Occipital lobe (tissue), 1 donor: ENCODE measurements at regions not wholly inside any gene's neighbourhood (a gene's known extent, or its start where the extent isn't known, plus 50 kb on each side); places are given as distances from the start of the nearest gene placed in this dataset.
A peak's percentile ranks its signal among the peaks of the same experiment; 100 is the strongest.
"Not testable (repeated sequence)": the region's sequence is repeated elsewhere in the genome, so short reads cannot be mapped to it uniquely, and the experiment has no call there.

Experiments used
- DNase-seq: peaks from one replicate; lab custom pipeline; 2025; lab: John Stamatoyannopoulos, UW

GRCh38 chr4:13984991-13985800 is 357.7 kb upstream of the BOD1L1 start:
- no peak for DNase-seq

DNA sequence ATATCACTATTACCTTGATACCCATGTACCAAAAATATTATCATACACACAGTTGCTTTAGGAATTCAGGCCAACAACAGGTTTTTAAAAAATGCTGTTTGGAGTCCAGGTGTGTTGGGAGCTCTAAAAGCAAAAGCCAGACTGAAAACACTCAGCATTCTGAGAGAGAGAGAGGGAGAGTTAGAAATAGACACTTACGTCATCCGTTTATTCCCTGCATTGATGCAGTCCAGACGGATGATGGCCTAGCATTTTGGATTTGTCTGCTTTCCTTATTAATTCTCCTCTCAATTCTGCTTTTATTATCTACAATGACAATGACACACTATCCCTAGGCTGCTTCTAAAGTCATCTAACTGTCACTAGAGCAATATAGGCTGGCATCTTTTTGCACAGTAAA is 358.3 kb upstream of the BOD1L1 start:
- DNase-seq, result no peak

DNA sequence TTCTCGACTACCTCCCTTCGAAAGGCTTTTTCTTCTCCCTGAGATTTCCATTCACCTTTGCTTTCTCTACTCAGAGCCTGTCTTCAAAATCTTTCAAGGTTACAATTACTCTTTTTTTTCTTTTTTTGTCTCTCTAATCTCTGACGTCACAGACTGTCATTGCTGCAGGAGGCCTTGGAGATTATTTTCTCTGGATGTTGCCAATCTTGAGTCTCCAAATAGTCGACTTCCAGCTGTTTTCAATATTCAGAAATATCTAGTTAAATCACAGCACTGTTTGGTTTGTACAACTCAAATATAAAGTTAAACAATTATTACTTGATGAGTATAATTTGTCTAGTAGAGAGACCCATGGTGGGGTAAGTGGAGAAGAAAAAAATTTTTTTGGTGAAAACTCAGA is 359.0 kb upstream of the BOD1L1 start:
- DNase-seq, result no peak

GRCh38 chr4:13988353-13989305 is 361.1 kb upstream of the BOD1L1 start:
- DNase-seq, result peak; percentile 27

DNA sequence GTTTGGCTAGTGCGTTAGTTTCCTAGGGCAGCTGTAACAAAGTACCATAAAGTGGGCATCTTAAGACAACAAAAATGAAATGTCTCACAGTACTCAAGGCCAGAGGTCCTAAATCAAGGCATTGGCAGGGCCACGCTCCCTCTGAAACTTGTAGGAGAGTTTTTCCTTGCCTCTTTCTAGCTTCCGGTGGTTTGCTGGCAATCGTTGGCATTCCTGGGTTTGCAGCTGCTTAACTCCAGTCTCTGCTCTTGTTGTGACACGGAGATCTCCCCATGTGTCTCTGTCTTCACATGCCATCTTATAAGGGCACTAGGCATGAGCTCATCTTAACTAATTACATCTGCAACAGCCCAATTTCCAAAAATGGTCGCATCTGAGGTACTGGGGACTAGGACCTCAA is 362.0 kb upstream of the BOD1L1 start:
- no peak for DNase-seq

DNA sequence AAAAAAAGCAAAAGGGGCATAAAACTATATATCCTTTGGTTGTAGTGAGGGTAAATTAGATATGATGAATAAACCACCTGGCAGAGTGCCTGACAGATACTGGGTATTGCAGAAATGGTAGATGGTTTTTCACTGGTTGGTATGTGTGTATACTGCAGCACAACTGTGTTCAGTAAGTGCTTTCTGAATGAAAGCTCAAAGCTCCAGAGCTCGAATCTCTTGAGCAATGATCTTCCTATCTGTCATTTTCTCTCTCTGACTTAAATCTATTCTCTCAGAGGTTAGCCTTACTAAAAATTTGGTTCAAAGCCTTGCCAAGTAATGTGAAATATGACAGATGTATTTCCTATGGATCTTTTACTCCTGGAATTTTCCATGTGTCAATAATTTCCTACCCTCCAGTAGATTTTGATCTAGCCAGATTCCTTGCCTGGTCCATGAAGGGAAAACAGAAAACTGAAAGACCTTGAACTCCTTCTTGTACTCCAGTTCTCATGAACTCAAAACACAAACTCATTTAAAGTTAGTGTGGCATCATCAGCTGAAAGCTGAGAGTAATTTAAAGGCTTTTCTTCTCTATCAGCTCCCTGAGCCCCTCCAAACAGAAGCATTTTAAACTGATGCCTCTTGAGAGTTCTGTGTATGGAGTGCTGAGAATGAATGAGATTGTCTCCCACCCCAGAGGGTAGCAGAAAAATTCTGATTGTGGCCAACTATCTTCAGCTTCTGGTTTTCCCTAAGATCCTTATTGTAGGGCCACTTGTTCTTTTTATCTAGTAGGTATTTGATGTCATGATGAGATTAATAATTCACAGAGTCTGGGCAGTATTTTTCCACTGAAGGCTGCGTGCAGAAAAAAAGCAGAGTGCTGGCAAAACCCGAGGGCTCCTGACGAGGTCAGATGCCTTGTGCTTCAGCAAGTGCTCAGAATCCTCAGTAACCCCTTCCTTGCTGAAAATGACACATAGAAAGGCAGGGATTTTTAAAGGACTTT is 363.4 kb upstream of the BOD1L1 start:
- DNase-seq, result no peak

DNA sequence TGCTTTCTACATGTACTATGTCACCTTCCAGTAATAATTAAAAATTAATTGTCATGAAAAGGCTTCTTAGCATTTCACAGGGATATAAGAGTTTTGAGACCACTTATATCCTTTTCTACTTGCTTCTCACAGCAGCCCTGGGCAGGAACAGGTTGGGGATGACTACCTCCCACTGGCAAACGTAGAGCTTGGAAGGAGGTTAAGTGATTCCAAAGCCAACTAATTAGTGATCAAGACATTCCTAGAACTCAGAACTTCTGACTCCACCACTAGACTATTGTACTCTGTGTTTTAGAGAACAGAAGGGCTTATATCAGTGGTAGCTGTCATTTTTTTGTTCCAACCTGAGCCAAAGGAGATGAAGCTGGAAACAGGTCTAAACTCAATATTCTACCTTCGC is 364.5 kb upstream of the BOD1L1 start:
- no peak for DNase-seq

GRCh38 chr4:13992975-13993520 is 365.5 kb upstream of the BOD1L1 start:
- DNase-seq, result no peak

- no peak for DNase-seq
Observed at GRCh38 chr4:13994016-13994415, 366.5 kb upstream of the BOD1L1 start.

DNA sequence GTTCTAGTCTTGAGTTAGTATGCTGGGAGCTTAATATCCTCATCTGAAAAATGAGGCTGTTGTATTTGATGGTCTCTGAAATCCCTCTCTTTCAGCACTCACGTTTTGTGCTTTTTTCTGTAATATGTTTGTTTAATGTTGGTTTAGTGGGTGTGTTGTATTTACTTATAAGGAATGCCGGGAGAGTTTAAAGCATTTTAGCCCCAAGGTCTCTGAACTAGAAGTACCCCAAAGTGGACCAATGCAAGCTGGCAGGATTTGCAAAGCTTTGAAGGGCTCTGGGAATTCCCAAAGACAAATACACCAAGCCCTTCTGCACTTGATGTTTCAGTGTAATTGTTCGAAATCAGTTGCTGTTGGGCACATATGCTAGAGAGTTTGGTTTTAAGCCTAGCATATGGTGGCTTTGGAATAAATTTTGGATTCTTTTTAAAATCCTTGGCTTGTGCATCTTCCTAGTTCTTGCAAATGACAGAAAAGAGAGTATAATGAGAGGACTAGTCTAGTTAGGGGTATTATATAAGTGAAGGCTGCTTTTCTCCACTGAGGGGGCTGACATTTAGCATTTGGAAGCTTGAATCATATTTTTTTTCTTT is 371.4 kb upstream of the BOD1L1 start:
- no peak for DNase-seq

- no peak for DNase-seq
Observed at GRCh38 chr4:14000091-14000814, 372.7 kb upstream of the BOD1L1 start.

GRCh38 chr4:14002331-14002730 is 374.8 kb upstream of the BOD1L1 start:
- not testable (repeated sequence) for DNase-seq

DNA sequence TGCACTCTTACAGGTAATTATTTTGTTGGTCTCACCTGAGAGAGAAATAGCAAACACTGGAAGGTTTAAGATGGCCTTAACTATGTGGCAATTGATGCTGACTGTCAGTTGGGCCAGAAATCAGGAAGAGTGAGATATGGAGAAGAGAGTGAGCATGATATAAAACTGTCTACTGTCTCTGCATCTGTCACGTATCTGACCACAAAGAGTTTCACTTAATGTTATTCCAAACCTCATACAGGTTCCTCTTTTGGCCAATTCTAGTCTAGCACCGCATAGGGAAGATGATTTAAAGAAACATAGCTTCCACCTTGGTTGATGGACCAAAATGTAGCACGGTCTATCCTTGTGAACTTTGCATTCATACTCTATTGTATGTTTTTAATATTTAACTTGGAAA is 381.0 kb upstream of the BOD1L1 start:
- DNase-seq, result no peak

DNA sequence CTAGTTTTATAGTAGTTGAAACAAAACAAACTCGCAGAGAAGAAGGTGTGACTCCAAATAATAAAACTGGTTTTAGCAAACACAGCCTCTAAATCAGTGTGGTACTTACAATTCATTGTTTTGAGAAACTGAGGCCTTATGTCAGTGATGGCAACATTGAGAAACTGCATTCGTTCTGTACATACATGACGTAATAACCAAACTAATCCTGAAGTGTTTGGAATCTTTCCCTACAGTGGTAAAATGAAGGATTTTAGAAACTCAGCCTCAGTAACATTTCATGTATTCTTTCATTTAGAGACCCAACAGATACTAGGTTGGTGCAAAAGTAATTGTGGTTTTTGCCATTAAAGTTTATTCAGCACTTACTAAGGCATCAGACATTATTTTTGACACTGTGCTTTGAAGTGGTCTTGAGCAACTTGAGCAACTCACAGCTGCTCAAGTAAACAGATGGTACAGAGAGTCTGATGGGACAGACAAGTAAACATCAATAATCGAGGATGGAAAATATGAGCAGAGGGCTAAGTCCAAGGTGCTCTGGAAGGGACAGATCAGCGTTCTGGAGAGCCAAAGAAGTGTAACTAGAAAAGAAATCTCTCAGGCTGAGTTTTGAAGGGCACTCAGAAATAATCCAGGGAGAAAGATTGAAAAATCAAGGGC is 390.8 kb upstream of the BOD1L1 start:
- DNase-seq, result no peak

- DNase-seq, result no peak
Observed at GRCh38 chr4:14022456-14022855, 394.9 kb upstream of the BOD1L1 start.

GRCh38 chr4:14023036-14023435 is 395.5 kb upstream of the BOD1L1 start:
- DNase-seq, result no peak

- no peak for DNase-seq
Observed at GRCh38 chr4:14023896-14024295, 396.4 kb upstream of the BOD1L1 start.

DNA sequence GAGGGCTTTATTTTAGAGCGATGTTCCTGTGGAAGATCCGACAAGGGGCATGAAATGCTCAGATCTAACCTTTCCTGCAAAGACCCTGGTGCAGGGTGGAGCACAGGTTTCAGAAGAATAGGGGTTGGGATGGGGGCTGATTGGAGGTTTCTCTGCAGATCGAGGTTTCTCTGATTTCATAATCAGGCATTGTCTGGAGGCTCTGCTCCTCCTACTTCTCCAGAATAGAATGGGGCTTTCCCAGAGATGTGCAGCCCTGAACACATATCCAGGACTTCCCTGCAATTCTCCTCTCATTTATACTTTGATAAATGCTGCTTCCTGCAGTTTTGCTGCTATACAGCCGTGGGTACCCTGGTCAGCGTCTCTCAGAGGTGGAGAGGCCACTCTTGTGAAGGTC is 397.6 kb upstream of the BOD1L1 start:
- DNase-seq, result no peak

GRCh38 chr4:14025891-14026290 is 398.4 kb upstream of the BOD1L1 start:
- DNase-seq, result no peak
